ENCODE measurements at regions not wholly inside any gene's neighbourhood (a gene's known extent, or its start where the extent isn't known, plus 50 kb on each side); places are given as distances from the start of the nearest gene placed in this dataset.

DNA sequence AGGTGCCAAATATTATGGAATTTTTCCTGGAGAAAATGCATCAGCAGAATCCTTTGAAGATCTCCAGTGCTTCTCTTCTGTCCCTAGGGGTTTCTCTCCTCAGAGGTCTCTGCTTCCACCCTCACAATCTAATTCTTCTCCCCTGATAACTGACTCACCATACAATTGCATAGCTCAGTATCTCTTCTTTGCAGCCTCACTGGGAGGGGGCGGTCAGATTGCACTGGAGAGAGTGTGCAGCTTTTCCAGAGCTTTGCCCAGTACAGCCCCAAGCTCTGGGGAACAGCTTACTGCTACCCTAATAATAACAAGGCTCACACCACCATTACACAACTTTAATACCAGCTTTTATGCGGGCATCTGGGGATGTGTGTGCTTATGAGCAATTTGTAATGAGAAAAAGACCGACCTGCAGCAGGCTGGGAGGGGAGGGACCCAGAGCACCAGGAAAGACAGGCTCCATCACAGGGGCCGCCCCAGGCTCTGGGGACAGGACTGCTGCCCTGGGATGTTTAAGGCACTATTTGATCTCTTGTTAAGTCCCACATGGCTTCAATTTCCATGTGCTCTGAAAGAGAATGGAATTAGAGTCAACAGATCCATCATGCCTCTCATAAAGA lies 276.6 kb upstream of the SIX2 start:
- TF ChIP-seq, protein P1, sequence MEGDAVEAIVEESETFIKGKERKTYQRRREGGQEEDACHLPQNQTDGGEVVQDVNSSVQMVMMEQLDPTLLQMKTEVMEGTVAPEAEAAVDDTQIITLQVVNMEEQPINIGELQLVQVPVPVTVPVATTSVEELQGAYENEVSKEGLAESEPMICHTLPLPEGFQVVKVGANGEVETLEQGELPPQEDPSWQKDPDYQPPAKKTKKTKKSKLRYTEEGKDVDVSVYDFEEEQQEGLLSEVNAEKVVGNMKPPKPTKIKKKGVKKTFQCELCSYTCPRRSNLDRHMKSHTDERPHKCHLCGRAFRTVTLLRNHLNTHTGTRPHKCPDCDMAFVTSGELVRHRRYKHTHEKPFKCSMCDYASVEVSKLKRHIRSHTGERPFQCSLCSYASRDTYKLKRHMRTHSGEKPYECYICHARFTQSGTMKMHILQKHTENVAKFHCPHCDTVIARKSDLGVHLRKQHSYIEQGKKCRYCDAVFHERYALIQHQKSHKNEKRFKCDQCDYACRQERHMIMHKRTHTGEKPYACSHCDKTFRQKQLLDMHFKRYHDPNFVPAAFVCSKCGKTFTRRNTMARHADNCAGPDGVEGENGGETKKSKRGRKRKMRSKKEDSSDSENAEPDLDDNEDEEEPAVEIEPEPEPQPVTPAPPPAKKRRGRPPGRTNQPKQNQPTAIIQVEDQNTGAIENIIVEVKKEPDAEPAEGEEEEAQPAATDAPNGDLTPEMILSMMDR (IDR thresholded peaks at IDR 0.05) = no peak
- TF ChIP-seq POLR2AphosphoS5 (IDR thresholded peaks at IDR 0.05) = no peak
- no peak for TF ChIP-seq EP300 (IDR thresholded peaks at IDR 0.05)
- TF ChIP-seq POLR2A (IDR thresholded peaks at IDR 0.05) = no peak
